HFFc6 (cell line): ENCODE measurements at regions not wholly inside any gene's neighbourhood (a gene's known extent, or its start where the extent isn't known, plus 50 kb on each side); places are given as distances from the start of the nearest gene placed in this dataset.
"Not testable (repeated sequence)": the region's sequence is repeated elsewhere in the genome, so short reads cannot be mapped to it uniquely, and the experiment has no call there.

Source experiments
- DNase-seq: peaks from one replicate; pipeline ENCODE4 v3.0.0-alpha.2; 2018
- H3K27ac Mint-ChIP-seq: 2 replicates; pipeline ENCODE4 v1.8.0; 2020; ENCODE audit warnings: mild to moderate bottlenecking, mixed read lengths
- H3K27me3 Mint-ChIP-seq: 2 replicates; pipeline ENCODE4 v1.8.0; 2021; ENCODE audit warnings: mild to moderate bottlenecking, moderate library complexity, mixed read lengths; ENCODE audit not compliant: insufficient read depth
- H3K36me3 Mint-ChIP-seq: 2 replicates; pipeline ENCODE4 v1.8.0; 2021; ENCODE audit warnings: low read depth, mixed read lengths
- H3K4me1 Mint-ChIP-seq: 2 replicates; pipeline ENCODE4 v1.8.0; 2020; ENCODE audit warnings: low read depth, mixed read lengths
- H3K4me3 Mint-ChIP-seq: 2 replicates; pipeline ENCODE4 v1.8.0; 2020; ENCODE audit warnings: mild to moderate bottlenecking, moderate library complexity, mixed read lengths
- H3K9me3 Mint-ChIP-seq: 2 replicates; pipeline ENCODE4 v1.8.0; 2020; ENCODE audit warnings: mild to moderate bottlenecking, mixed read lengths
- CTCF ChIP-seq: fragments of 200-600 bp; sonication (generic); IDR thresholded peaks from 2 replicates; pipeline ENCODE4 v1.5.0; 2021; ENCODE audit warnings: antibody characterized with exemption, mild to moderate bottlenecking

DNA sequence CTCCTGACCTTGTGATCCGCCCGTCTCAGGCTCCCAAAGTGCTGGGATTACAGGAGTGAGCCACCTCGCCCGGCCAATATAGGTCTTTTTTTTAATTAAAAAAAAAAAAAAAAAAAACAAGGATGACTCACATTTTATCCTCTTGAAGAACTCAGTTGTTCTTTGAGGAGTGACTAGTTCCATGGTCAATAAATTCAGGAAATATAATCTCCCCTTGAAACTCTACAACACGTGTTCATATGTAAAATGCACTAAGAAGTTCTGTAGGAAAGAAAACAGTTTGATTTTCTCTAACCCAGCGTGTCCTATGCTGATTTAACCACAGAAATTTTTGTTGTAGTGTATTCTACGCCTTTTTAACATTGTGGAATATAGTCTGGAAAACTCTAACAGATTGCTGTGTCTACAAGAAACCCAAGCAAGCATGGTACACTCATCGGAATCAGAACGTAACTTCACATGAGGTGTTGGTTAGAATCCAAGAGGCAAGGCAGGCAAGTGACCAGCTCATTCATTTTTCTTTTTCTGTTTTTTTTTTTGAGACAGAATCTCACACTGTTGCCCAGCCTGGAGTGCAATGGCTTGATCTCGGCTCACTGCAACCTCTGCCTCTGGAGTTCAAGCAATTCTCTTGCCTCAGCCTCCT is 79.0 kb upstream of the ZNF217 start:
- Mint-ChIP-seq H3K9me3 (no peaks in the 10 kb centered on the region), H3K4me1 (peaks cover 8% of the 10 kb centered on the region), H3K36me3 (no peaks in the 10 kb centered on the region), H3K27ac (no peak overlapping the region), H3K4me3 (no peak overlapping the region), H3K27me3 (no peaks in the 10 kb centered on the region)
- no peak for TF ChIP-seq CTCF
- DNase-seq, result no peak

GRCh38 chr20:53671370-53671769 is 77.7 kb upstream of the ZNF217 start:
- Mint-ChIP-seq H3K27ac (no peak overlapping the region), H3K36me3 (no peaks in the 10 kb centered on the region), H3K4me1 (peaks cover 5% of the 10 kb centered on the region), H3K9me3 (no peaks in the 10 kb centered on the region), H3K27me3 (no peaks in the 10 kb centered on the region), H3K4me3 (no peak overlapping the region)
- no peak for DNase-seq
- TF ChIP-seq CTCF, result no peak

GRCh38 chr20:53669517-53670313 is 76.1 kb upstream of the ZNF217 start:
- not testable (repeated sequence) for H3K36me3 Mint-ChIP-seq, H3K4me3 Mint-ChIP-seq, H3K9me3 Mint-ChIP-seq, DNase-seq, H3K27ac Mint-ChIP-seq, H3K27me3 Mint-ChIP-seq, H3K4me1 Mint-ChIP-seq

DNA sequence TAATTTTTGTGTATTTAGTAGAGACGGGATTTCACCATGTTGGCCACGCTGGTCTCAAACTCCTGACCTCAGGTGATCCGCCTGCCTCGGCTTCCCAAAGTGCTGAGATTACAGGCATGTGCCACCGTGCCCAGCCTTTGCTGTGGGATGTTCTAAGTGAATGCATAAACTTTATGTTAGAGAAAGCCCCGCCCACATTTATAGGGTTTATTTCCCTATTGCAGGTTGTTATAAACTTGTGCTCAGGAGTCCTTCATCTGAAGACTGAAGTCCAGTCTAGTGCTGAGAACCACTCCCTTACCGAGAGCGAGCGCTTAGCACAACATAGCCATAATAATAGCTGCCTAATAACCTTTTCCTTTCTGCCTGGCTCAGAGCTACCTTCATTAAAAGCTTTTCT is 75.4 kb upstream of the ZNF217 start:
- no peak for TF ChIP-seq CTCF
- no peaks in the 10 kb centered on the region for H3K27me3 Mint-ChIP-seq
- H3K4me3 Mint-ChIP-seq, result no peak overlapping the region
- H3K27ac Mint-ChIP-seq, result no peak overlapping the region
- peaks cover 5% of the 10 kb centered on the region for H3K4me1 Mint-ChIP-seq
- no peaks in the 10 kb centered on the region for H3K9me3 Mint-ChIP-seq
- H3K36me3 Mint-ChIP-seq, result no peaks in the 10 kb centered on the region
- no peak for DNase-seq

DNA sequence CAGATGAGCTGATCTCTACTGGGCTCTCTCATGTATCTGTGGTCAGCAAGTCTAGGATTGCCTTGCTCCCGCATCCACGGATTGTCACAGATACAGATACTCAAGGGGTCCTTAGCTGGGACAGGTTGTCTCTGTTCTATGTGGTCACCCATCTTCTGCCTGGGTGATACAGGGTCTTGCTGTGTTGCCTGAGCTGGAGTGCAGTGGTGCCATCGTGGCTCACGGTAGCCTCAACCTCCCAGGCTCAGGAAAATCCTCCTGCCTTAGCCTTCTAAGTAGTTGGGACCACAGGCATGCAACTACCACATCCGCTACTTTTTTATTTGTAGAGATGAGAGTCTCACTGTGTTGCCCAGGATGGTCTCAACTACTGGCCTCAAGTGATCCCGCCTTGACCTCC is 72.5 kb upstream of the ZNF217 start:
- Mint-ChIP-seq H3K9me3 (no peaks in the 10 kb centered on the region), H3K27me3 (no peaks in the 10 kb centered on the region), H3K27ac (no peak overlapping the region), H3K36me3 (no peaks in the 10 kb centered on the region), H3K4me3 (no peak overlapping the region), H3K4me1 (peaks cover 9% of the 10 kb centered on the region)
- DNase-seq, result no peak
- no peak for TF ChIP-seq CTCF

GRCh38 chr20:53664121-53664520 is 70.5 kb upstream of the ZNF217 start:
- no peak overlapping the region for H3K27ac Mint-ChIP-seq
- no peaks in the 10 kb centered on the region for H3K27me3 Mint-ChIP-seq
- H3K4me1 Mint-ChIP-seq, result peaks cover 25% of the 10 kb centered on the region
- no peak for TF ChIP-seq CTCF
- no peaks in the 10 kb centered on the region for H3K9me3 Mint-ChIP-seq
- H3K4me3 Mint-ChIP-seq, result no peak overlapping the region
- DNase-seq, result no peak
- no peaks in the 10 kb centered on the region for H3K36me3 Mint-ChIP-seq

- not testable (repeated sequence) for H3K4me3 Mint-ChIP-seq, H3K27me3 Mint-ChIP-seq, H3K27ac Mint-ChIP-seq, DNase-seq, H3K9me3 Mint-ChIP-seq, H3K36me3 Mint-ChIP-seq
- H3K4me1 Mint-ChIP-seq, result peaks cover 27% of the 10 kb centered on the region
Observed at GRCh38 chr20:53663521-53663920, 69.9 kb upstream of the ZNF217 start.
